Thyroid gland (tissue), 4 donors: ENCODE measurements at regions not wholly inside any gene's neighbourhood (a gene's known extent, or its start where the extent isn't known, plus 50 kb on each side); places are given as distances from the start of the nearest gene placed in this dataset.

Experiments
- POLR2A ChIP-seq, 2 donors: fragments of 450-650 bp; IDR thresholded peaks; one replicate each; pipeline ENCODE4 v1.6.1; 2017; ENCODE audit warnings: antibody characterized with exemption in 2 of 2, mild to moderate bottlenecking in 2 of 2, moderate library complexity in 1 of 2
- TF ChIP-seq, protein P1 (sequence below), 6 experiments: fragments of 200-600 bp in 3 of 6; fragments of 450-650 bp in 3 of 6; sonication (generic) in 3 of 6; IDR thresholded peaks; one replicate each; pipeline ENCODE4 v1.5.1; 2016 to 2019; ENCODE audit warnings: antibody characterized with exemption in 6 of 6, mild to moderate bottlenecking in 2 of 6, inconsistent platforms in 1 of 6, moderate library complexity in 1 of 6

DNA sequence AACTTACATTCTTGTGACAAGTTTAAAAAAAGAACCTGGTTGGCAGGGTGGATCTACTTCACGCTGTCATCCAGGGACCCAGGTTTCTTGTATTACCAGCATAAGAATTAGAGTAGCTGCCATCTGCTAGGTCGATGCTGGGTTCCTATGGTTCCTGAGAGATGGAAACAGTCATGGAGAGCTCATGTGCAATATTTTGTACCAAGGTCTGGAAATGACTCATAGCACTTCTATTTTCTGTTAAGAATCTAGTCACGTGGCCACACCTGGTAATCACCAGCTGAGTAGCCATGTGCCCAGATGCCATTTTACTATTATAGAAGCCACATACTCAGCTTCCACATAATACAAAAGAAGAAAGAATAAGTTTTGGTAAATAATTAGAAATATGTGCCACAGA, 171.3 kb downstream of the CD83 start:
- TF ChIP-seq, protein P1, sequence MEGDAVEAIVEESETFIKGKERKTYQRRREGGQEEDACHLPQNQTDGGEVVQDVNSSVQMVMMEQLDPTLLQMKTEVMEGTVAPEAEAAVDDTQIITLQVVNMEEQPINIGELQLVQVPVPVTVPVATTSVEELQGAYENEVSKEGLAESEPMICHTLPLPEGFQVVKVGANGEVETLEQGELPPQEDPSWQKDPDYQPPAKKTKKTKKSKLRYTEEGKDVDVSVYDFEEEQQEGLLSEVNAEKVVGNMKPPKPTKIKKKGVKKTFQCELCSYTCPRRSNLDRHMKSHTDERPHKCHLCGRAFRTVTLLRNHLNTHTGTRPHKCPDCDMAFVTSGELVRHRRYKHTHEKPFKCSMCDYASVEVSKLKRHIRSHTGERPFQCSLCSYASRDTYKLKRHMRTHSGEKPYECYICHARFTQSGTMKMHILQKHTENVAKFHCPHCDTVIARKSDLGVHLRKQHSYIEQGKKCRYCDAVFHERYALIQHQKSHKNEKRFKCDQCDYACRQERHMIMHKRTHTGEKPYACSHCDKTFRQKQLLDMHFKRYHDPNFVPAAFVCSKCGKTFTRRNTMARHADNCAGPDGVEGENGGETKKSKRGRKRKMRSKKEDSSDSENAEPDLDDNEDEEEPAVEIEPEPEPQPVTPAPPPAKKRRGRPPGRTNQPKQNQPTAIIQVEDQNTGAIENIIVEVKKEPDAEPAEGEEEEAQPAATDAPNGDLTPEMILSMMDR (IDR thresholded peaks at IDR 0.05): no peak
- no peak for TF ChIP-seq POLR2A (IDR thresholded peaks at IDR 0.05)
